ENCODE measurements at regions not wholly inside any gene's neighbourhood (a gene's known extent, or its start where the extent isn't known, plus 50 kb on each side); places are given as distances from the start of the nearest gene placed in this dataset.

DNA sequence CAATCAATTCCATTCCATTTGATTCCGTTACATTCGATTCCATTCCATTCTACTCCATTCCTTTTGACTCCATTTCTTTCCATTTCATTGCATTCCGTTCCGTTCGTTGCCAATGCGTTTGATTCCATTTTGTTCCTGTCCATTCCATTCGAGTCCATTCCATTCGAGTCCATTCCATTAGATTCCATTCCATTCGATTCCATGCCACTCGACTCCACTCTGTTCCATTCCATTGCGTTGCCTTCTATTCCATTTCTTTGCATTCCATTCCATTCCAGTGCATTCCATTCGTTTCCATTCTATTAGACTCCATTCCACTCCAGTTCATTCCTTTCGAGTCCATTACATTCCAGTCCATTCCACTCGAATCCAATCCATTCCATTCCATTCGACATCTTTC is 2587.5 kb upstream of the TPTE start:
- TF ChIP-seq POLR2A (IDR thresholded peaks at IDR 0.05): no peak
- TF ChIP-seq, protein P1, sequence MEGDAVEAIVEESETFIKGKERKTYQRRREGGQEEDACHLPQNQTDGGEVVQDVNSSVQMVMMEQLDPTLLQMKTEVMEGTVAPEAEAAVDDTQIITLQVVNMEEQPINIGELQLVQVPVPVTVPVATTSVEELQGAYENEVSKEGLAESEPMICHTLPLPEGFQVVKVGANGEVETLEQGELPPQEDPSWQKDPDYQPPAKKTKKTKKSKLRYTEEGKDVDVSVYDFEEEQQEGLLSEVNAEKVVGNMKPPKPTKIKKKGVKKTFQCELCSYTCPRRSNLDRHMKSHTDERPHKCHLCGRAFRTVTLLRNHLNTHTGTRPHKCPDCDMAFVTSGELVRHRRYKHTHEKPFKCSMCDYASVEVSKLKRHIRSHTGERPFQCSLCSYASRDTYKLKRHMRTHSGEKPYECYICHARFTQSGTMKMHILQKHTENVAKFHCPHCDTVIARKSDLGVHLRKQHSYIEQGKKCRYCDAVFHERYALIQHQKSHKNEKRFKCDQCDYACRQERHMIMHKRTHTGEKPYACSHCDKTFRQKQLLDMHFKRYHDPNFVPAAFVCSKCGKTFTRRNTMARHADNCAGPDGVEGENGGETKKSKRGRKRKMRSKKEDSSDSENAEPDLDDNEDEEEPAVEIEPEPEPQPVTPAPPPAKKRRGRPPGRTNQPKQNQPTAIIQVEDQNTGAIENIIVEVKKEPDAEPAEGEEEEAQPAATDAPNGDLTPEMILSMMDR (IDR thresholded peaks at IDR 0.05): no peak
- TF ChIP-seq EP300 (IDR thresholded peaks at IDR 0.05): no peak

All from upper lobe of left lung (tissue), 4 donors.